K562 (cell line): ENCODE measurements at regions not wholly inside any gene's neighbourhood (a gene's known extent, or its start where the extent isn't known, plus 50 kb on each side); places are given as distances from the start of the nearest gene placed in this dataset.
A peak's percentile ranks its signal among the peaks of the same experiment; 100 is the strongest.

Source experiments
- ATAC-seq: fragments of 200-7000 bp; cut with Tn5 transposase; 3 replicates; pipeline ENCODE4 v1.9.1; 2020; ENCODE audit warnings: moderate library complexity
- BruUV-seq: library from RNA; stranded (reverse); fragments of 400-500 nt; replicated peaks from 2 replicates; lab custom pipeline; 2021; lab: Mats Ljungman, UMichigan
- CTCF ChIA-PET: fragments of 300-600 bp; formaldehyde crosslinking; extraction: SDS; loops from one replicate; lab custom pipeline; 2021; ENCODE audit warnings: low intra/inter-chr PET ratio; lab: Yijun Ruan, JAX
- POLR2A ChIA-PET: fragments of 300-600, 350-650 bp; sonication (Branson Sonifier 250); formaldehyde crosslinking; extraction: SDS; loops from one replicate; lab custom pipeline; 2021; ENCODE audit warnings: antibody characterized with exemption, inconsistent platforms; lab: Yijun Ruan, JAX
- DNase-seq, 4 experiments: peaks; one replicate each; pipeline versions ENCODE4 v3.0.0 to v3.0.0-alpha.2; 2011 to 2018; ENCODE audit warnings: low spot score in 3 of 4, mixed read lengths in 3 of 4; ENCODE audit errors: extremely low read depth in 1 of 4
- FAIRE-seq: peaks from 2 replicates; lab custom pipeline; 2011; peaks lifted over from hg19 to GRCh38; lab: Jason Lieb, UNC
- H2AFZ ChIP-seq: 2 replicates; pipeline ENCODE4 v1.6.0; 2011; ENCODE audit warnings: low read depth, low read length, control low read depth, inconsistent platforms
- H3K27ac ChIP-seq: fragments of 200-600 bp; 3 replicates; pipeline ENCODE4 v1.8.0; 2011; ENCODE audit warnings: low read depth, mild to moderate bottlenecking, control low read depth, inconsistent platforms, low read length, moderate library complexity, mixed read lengths; ENCODE audit errors: extremely low read depth
- H3K27me3 ChIP-seq, 2 experiments: fragments of 300-600 bp in 1 of 2; 2 replicates in 1 of 2; 3 replicates in 1 of 2; pipeline versions ENCODE4 v1.6.0 to v1.8.0; 2011; ENCODE audit warnings: inconsistent platforms in 2 of 2, low read length in 2 of 2, mild to moderate bottlenecking in 1 of 2, mixed read lengths in 1 of 2, moderate library complexity in 1 of 2; ENCODE audit not compliant: control insufficient read depth in 2 of 2, insufficient read depth in 2 of 2
- H3K36me3 ChIP-seq: fragments of 300-600 bp; 3 replicates; pipeline ENCODE4 v1.8.0; 2011; ENCODE audit warnings: mild to moderate bottlenecking, low read length, inconsistent platforms; ENCODE audit not compliant: control insufficient read depth, insufficient read depth
- H3K4me1 ChIP-seq, 2 experiments: fragments of 200-600 bp in 1 of 2; replicated peaks in 1 of 2; 2 replicates in 1 of 2; 3 replicates in 1 of 2; pipeline versions ENCODE4 v1.5.1 to v1.8.0; 2011; ENCODE audit warnings: inconsistent platforms in 2 of 2, low read length in 2 of 2, mild to moderate bottlenecking in 1 of 2, mixed read lengths in 1 of 2, moderate library complexity in 1 of 2; ENCODE audit not compliant: control insufficient read depth in 2 of 2, insufficient read depth in 2 of 2
- H3K4me2 ChIP-seq: 2 replicates; pipeline ENCODE4 v1.6.1; 2011; ENCODE audit warnings: low read length, control low read depth, inconsistent platforms, mixed read lengths; ENCODE audit not compliant: insufficient read depth
- H3K4me3 ChIP-seq: fragments of 200-600 bp; sonication (generic), shearing (Covaris generic); 2 replicates; pipeline ENCODE4 v1.5.1; 2016; ENCODE audit warnings: control low read depth, inconsistent platforms
- H3K79me2 ChIP-seq: fragments of 200-600 bp; 3 replicates; pipeline ENCODE4 v1.8.0; 2011; ENCODE audit warnings: low read length, inconsistent platforms; ENCODE audit not compliant: control insufficient read depth, insufficient read depth
- H3K9ac ChIP-seq, 2 experiments: 2 replicates each; pipeline versions ENCODE4 v1.6.0 to v1.6.1; 2011; ENCODE audit warnings: low read depth in 2 of 2, low read length in 2 of 2, control low read depth in 1 of 2, inconsistent platforms in 1 of 2, mild to moderate bottlenecking in 1 of 2, mixed read lengths in 1 of 2; ENCODE audit not compliant: insufficient read depth in 1 of 2
- H3K9me1 ChIP-seq: one replicate; pipeline ENCODE4 v1.6.0; 2011; ENCODE audit warnings: inconsistent platforms, mild to moderate bottlenecking, low read length, moderate library complexity; ENCODE audit not compliant: control insufficient read depth, insufficient read depth
- H3K9me3 ChIP-seq: replicated peaks from 2 replicates; pipeline ENCODE4 v1.5.1; 2011; ENCODE audit warnings: low read depth, low read length, inconsistent platforms; ENCODE audit not compliant: control insufficient read depth, insufficient read depth
- H4K20me1 ChIP-seq: replicated peaks from 2 replicates; pipeline ENCODE4 v1.6.1; 2011; ENCODE audit warnings: low read length, inconsistent platforms, mixed read lengths; ENCODE audit not compliant: control insufficient read depth, insufficient read depth
- ATF3 ChIP-seq, 2 experiments: fragments of 450-650 bp in 1 of 2; sonication (generic) in 1 of 2; formaldehyde crosslinking in 1 of 2; IDR thresholded peaks in 1 of 2; conservative IDR thresholded peaks in 1 of 2; 2 replicates each; pipeline versions ENCODE4 v1.6.1 to v1.8.1; 2016 to 2023; ENCODE audit warnings: mild to moderate bottlenecking in 2 of 2, moderate library complexity in 2 of 2, inconsistent platforms in 1 of 2, missing genetic modification reagents in 1 of 2
- BCOR ChIP-seq: fragments of 450-650 bp; IDR thresholded peaks from 2 replicates; pipeline ENCODE4 v1.6.1; 2016
- BRD4 ChIP-seq: fragments of 200-600 bp; sonication (generic); IDR thresholded peaks from 2 replicates; pipeline ENCODE4 v1.6.1; 2017; ENCODE audit warnings: inconsistent platforms
- C11orf30 ChIP-seq: fragments of 450-650 bp; IDR thresholded peaks from 2 replicates; pipeline ENCODE4 v1.6.1; 2016; ENCODE audit warnings: low read depth, mild to moderate bottlenecking
- CBX8 ChIP-seq: fragments of 200-600 bp; sonication (generic); IDR thresholded peaks from 2 replicates; pipeline ENCODE4 v1.6.1; 2012; ENCODE audit warnings: borderline replicate concordance, mixed run types, low read depth, mild to moderate bottlenecking, moderate library complexity, mixed read lengths, low read length, control low read depth, inconsistent platforms; ENCODE audit not compliant: poor library complexity, severe bottlenecking; ENCODE audit errors: extremely low read depth
- DDX20 ChIP-seq: fragments of 450-650 bp; IDR thresholded peaks from 2 replicates; pipeline ENCODE4 v1.6.1; 2016; ENCODE audit warnings: missing genetic modification characterization, low read depth, mild to moderate bottlenecking, missing compliant biosample characterization, moderate library complexity
- HES1 ChIP-seq: fragments of 450-650 bp; IDR thresholded peaks from 2 replicates; pipeline ENCODE4 v1.6.1; 2016; ENCODE audit warnings: low read depth, mild to moderate bottlenecking, moderate library complexity
- HOXB6 ChIP-seq: fragments of 250-450 bp; sonication (Bioruptor Pico); IDR thresholded peaks from 2 replicates; pipeline ENCODE4 v1.5.1; 2022; ENCODE audit warnings: mild to moderate bottlenecking, borderline replicate concordance
- NCOA2 ChIP-seq, 2 experiments: fragments of 450-650 bp; IDR thresholded peaks; 2 replicates each; pipeline ENCODE4 v1.6.1; 2018; ENCODE audit warnings: mild to moderate bottlenecking in 2 of 2, moderate library complexity in 1 of 2; ENCODE audit not compliant: partially characterized antibody in 2 of 2
- NR2F6 ChIP-seq: fragments of 450-650 bp; formaldehyde crosslinking; IDR thresholded peaks from 2 replicates; pipeline ENCODE4 v1.4.0; 2020; ENCODE audit warnings: mild to moderate bottlenecking
- PKNOX1 ChIP-seq: fragments of 450-650 bp; IDR thresholded peaks from 2 replicates; pipeline ENCODE4 v1.6.1; 2016
- PYGO2 ChIP-seq: fragments of 450-650 bp; IDR thresholded peaks from 2 replicates; pipeline ENCODE4 v1.6.1; 2016; ENCODE audit warnings: mild to moderate bottlenecking, missing genetic modification characterization, moderate library complexity, missing compliant biosample characterization
- RFX7 ChIP-seq: fragments of 250-450 bp; sonication (Bioruptor Pico); IDR thresholded peaks from 2 replicates; pipeline ENCODE4 v1.5.1; 2021; ENCODE audit warnings: mild to moderate bottlenecking
- SUPT5H ChIP-seq: fragments of 450-650 bp; IDR thresholded peaks from 2 replicates; pipeline ENCODE4 v1.6.1; 2016
- XRCC3 ChIP-seq: fragments of 450-650 bp; IDR thresholded peaks from 2 replicates; pipeline ENCODE4 v1.6.1; 2017; ENCODE audit warnings: mild to moderate bottlenecking, moderate library complexity
- ZBTB1 ChIP-seq: sonication (generic); formaldehyde crosslinking; IDR thresholded peaks from 2 replicates; pipeline ENCODE4 v1.8.1; 2023; ENCODE audit warnings: missing genetic modification reagents, low read depth, mild to moderate bottlenecking, borderline replicate concordance
- ZBTB43 ChIP-seq: sonication (generic); formaldehyde crosslinking; IDR thresholded peaks from 2 replicates; pipeline ENCODE4 v1.8.0; 2023; ENCODE audit warnings: mild to moderate bottlenecking, missing genetic modification reagents
- ZNF133 ChIP-seq: fragments of 250-450 bp; sonication (Bioruptor Pico); IDR thresholded peaks from 2 replicates; pipeline ENCODE4 v1.4.0; 2020; ENCODE audit warnings: mild to moderate bottlenecking
- ZNF232 ChIP-seq: sonication (generic); formaldehyde crosslinking; IDR thresholded peaks from 2 replicates; pipeline ENCODE4 v1.8.0; 2022; ENCODE audit warnings: mild to moderate bottlenecking, missing genetic modification reagents
- ZNF507 ChIP-seq: conservative IDR thresholded peaks from 2 replicates; pipeline ENCODE4 v1.6.1; 2017; ENCODE audit warnings: missing genetic modification characterization, missing compliant biosample characterization
- ZNF778 ChIP-seq: fragments of 450-650 bp; formaldehyde crosslinking; IDR thresholded peaks from 2 replicates; pipeline ENCODE4 v1.4.0; 2020; ENCODE audit warnings: mild to moderate bottlenecking, moderate library complexity
- in situ Hi-C: fragments of 300-500 bp; cut with MboI; formaldehyde crosslinking; loops from 4 replicates; pipeline ENCODE4 v1.15.0; 2018; ENCODE audit warnings: inconsistent platforms, mixed read lengths
- intact Hi-C: fragments of 100-400 bp; cut with micrococcal nuclease; formaldehyde crosslinking; loops from 2 replicates; pipeline ENCODE4 v1.14.2; 2022

GRCh38 chr6:14944593-14944992 lies 301.3 kb upstream of the JARID2 start:
- H4K20me1 ChIP-seq = no peaks in the 10 kb centered on the region
- ChIA-PET POLR2A (interaction anchor here (0.6 to 1.1 kb wide), 3 partner anchors 8 to 1504 kb away, joined by 3 read pairs; no protein-coding TSS in a partner anchor), CTCF (no interaction called here)
- H3K4me3 ChIP-seq = no peak overlapping the region
- 0 out of 5 replicates have a peak, but pooled peaks cover 0 to 5% of the 10 kb centered on the region in 2 experiments for H3K4me1 ChIP-seq
- H3K27ac ChIP-seq = no peak overlapping the region
- no peak for FAIRE-seq
- ATAC-seq = peak; percentile 66
- intact Hi-C loops (no loop called here), in situ Hi-C loops (no loop called here)
- H3K36me3 ChIP-seq = no peaks in the 10 kb centered on the region
- no peak for DNase-seq
- H3K9ac ChIP-seq = no peak overlapping the region
- H3K79me2 ChIP-seq = no peaks in the 10 kb centered on the region
- no TSS peak for BruUV-seq
- no peak overlapping the region for H3K4me2 ChIP-seq
- no peaks in the 10 kb centered on the region for H3K9me1 ChIP-seq
- no peaks in the 10 kb centered on the region for H3K27me3 ChIP-seq
- H2AFZ ChIP-seq = no peak overlapping the region
- no peaks in the 10 kb centered on the region for H3K9me3 ChIP-seq
- TF ChIP-seq ZNF232 (CRISPR knock-in tag) = no peak
- no peak for TF ChIP-seq SUPT5H
- peak; percentile 64 for TF ChIP-seq PKNOX1
- no peak for TF ChIP-seq C11orf30
- TF ChIP-seq ZNF778 (CRISPR knock-in tag) = no peak
- no peak for TF ChIP-seq RFX7 (CRISPR knock-in tag)
- no peak for TF ChIP-seq HES1
- no peak for TF ChIP-seq PYGO2
- TF ChIP-seq XRCC3 = no peak
- TF ChIP-seq ATF3 (IDR thresholded peaks at IDR 0.05) = peak; percentile 76; the same call in 1 of the 2 replicates
- TF ChIP-seq ATF3 (CRISPR knock-in tag; conservative IDR thresholded peaks at IDR 0.05) = no peak
- no peak for TF ChIP-seq NR2F6 (CRISPR knock-in tag)
- no peak for TF ChIP-seq CBX8
- TF ChIP-seq NCOA2 (IDR thresholded peaks at IDR 0.05; ENCODE audit: partially characterized antibody in 2 of 2) = no peak
- TF ChIP-seq ZNF507 (tag) = no peak
- TF ChIP-seq HOXB6 = no peak
- no peak for TF ChIP-seq ZNF133
- no peak for TF ChIP-seq ZBTB1 (CRISPR knock-in tag)
- no peak for TF ChIP-seq ZBTB43 (CRISPR knock-in tag)
- TF ChIP-seq BRD4 = no peak
- no peak for TF ChIP-seq DDX20
- no peak for TF ChIP-seq BCOR
